RPMI8226 (cell line): ENCODE measurements at regions not wholly inside any gene's neighbourhood (a gene's known extent, or its start where the extent isn't known, plus 50 kb on each side); places are given as distances from the start of the nearest gene placed in this dataset.
"Not testable (repeated sequence)": the region's sequence is repeated elsewhere in the genome, so short reads cannot be mapped to it uniquely, and the experiment has no call there.

Source experiments
- DNase-seq: peaks from one replicate; pipeline ENCODE4 v3.0.0-alpha.2; 2015

DNA sequence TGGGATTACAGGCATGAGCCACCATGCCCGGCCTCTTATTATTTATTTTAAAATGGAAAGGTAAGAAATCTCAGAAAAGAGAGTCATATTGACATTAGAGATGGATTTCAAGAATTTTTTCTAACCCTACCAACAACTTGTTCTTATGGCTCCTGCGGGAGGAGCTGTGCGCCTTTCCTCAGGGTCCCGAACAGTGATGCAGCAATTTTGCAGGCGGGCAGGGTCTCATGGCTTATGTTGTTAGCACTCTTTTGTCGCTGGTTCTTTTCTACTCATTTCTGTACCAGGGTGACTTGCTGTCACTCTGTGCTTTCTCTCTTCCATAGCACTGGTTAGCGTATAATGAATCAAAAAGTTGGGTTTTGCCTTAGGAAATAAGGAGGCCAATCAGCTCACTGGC, 148.8 kb upstream of the DLGAP1 start:
- no peak for DNase-seq

DNA sequence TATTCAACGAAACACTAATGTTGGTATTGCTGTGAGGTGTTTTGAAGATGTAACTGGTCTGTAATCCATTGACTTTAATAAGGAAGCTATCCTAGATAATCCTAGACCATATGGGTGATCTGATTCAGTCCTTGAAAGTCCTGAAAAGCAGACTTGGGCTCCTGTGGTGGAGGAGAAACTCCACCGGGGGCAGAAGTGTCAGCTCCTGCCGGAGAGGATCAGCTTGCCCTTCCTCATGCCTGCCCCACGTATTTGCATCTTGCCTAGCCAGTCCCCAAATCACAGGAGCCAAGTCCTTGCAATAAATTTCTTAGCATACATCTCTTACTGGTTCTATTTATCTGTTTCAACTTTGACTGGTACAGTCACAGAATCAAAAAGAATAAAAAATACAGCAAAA, 144.2 kb upstream of the DLGAP1 start:
- DNase-seq, result no peak

DNA sequence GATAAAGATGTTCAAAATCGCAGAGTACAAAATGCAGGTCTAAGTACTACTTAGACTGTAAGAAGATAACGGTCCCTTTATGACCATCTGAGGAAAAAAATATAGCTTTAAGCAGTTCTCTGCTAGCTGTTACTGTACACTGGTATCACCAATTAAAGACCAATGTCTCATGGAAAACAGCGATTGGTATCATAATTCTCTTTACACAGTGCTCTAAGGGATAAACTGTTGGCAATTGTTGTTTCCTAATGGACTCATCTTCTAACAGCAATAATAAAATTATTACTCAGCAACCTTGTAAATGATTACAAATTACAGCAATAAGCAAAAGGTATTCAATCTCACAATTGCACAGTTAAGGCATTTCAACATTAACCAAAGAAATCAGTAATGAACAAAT, 142.2 kb upstream of the DLGAP1 start:
- no peak for DNase-seq

DNA sequence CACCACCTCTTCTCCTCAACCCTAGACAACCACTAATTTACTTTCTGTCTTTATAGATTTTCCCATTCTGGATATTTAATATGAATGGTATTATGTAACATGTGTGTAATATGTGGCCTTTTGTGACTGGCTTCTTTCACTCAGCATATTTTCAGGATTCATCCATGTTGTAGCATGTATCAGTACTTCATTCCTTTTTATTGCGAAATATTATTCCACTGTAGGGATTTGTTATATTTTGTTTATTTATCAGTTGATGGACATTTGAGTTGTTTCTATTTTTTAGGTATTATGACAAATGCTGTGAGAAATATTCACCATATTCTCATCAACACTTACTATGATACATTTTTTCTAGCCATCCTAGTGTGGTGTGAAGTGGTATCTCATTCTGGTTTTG, 138.8 kb upstream of the DLGAP1 start:
- DNase-seq, result no peak

DNA sequence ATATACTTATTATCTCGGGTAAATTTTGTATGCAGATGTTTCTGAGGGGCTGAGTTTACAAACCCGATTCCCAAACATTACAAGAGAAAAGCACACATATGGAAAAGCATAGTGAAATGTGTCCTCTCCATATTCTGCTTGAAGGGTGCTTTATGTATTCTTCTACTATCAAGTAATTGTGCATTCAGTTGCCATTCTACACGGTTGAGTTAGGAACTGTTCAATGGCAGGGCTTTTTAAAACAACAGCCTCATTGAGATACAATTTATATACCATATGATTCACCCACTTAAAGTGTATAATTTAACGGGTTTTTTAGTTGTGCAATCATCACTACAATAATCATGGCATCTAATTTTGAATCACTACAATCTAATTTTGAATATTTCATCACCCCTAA, 138.4 kb upstream of the DLGAP1 start:
- no peak for DNase-seq

DNA sequence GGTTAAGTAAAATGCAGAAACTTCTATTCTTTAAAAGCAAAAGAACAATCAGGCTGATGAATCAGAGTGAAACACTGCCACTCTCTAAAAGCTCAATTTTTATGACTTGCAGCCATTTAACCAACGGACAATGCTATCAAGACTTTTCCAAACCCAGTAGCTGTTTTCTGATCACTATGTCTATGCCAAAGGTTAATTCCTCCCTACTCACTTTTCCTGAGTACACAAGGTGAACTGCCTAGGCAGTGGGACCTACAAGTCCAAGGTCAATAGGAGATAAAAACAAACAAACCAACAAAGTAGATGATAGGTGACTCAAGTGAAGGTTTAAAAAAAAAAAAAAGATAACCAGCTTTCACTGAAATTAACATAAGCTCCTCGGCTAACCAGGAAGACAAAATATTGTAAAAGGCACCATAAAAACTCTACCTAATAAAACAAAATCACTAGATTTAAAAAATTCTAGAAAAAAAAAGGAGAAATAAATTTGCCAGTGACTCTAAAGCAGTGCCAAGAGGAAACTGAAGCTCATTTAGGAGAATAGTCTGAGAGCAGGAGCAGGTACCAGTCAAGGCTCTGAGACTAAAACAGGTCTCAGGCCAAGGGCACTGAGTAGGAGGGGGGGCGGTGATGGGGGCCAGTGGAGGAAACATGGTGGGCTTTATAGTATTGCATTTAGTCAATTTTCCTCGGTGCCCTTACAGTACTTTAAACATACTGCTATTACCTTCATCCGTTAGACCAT, 134.1 kb upstream of the DLGAP1 start:
- no peak for DNase-seq

DNA sequence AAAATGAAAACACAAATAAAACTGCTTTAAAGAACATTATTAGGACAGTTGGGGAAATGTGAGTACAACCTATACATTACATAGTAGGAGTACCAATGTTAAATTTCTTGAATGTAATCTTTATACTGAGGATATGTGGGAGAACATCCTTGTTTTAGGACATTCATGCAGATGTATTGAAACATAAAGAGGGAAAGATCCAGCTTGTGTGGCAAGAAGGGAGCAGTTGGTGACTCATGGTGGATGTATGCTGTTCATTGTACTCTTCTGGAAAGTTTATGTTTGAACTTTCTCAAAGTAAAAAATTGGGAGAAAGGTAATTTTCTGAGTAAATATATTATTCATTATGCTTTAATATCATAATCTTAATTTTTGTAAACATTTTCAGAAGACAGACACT, 132.1 kb upstream of the DLGAP1 start:
- no peak for DNase-seq

DNA sequence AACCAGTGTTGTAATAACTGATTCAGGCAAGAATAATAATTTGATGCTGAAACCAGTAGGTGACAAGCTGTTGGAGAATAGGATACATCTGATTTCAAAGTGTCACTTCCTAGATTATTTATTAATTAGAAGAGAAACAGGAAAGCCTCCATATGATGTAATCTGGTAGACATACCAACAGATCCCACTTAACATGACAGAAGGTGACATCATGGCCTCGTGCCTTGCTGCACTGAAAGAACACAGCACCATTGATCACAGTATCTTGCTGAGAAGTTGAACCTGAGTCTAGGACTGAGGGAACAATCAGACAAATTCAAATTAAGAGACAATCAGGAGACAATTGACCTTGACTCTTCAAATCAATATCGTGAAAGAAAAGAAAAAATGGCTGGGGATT, 131.6 kb upstream of the DLGAP1 start:
- DNase-seq, result no peak

DNA sequence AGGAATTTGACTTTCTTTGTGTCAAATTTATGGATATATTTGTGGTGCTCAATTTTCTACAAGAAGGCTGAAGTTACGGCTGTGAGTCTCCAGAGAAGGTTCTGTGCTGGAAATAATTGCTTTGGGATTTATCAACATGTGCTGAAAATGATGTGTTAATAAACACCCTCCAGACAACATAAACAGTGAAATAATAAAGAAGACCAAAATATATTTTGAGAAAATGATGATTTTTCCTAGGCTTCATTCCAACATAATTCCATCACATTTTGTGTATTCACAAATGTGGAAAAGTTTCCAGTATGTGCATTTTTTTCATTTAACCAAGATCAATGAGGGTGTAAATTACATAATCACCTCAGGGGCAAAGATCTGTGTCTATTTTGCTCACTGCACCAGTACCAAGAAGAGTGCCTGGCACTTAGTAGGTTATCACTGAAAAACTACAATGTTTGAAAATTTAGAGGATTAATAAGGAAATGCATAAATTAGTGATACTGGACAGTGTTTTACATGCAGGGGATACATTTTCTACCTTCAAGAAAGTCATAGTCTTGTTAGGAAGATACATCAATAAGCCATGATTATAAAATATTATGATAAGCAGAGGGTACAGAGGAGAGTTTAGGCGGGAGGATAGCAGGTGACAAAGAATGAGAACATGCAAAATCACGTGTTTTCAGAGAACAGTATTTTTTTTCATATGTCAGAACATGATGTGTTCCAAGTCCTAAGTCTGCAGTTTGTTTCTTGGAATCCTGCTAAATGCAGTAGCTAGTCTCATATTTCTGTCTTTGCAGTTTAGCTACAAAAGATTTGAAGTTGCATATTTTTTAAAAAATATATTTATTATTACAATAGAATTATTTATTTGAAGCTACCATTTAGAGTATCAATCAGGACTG, 127.6 kb upstream of the DLGAP1 start:
- no peak for DNase-seq

DNA sequence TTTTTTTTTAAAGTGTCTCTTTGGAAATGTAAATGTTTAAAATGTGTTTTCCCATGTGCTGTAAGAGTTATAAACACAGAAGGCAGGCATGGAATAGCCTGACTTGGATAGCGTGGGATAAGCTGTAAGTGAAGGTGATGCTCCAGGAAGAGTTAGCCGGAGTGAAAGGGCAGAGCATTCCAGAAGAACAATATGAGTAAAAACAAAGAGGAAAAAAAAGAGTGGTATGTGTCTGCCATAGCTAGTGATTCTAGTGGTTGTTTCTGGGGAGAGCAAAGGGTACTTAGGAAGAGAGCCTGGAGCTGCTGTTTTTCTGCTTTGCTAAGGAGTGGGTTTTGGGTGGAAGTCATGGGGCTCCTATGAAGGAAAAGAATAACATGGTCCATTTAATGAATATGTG, 126.9 kb upstream of the DLGAP1 start:
- no peak for DNase-seq

DNA sequence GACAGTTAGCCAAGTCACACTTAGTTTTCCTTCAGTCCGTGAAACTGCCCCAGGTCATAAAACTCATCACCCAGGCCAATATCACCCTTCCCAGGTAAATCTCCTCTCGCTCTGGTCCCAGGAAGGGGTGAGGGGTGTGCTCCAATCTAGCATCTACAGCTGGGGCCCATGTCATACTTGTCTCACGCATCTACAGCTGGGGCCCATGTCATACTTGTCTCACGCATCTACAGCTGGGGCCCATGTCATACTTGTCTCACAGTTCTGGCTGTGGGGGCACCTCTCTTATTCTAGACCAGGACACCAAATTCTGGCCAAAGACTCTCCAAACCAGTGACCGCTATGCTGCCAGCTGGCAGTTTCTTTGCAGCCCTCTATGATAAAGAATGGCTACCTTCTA, 123.3 kb upstream of the DLGAP1 start:
- no peak for DNase-seq

DNA sequence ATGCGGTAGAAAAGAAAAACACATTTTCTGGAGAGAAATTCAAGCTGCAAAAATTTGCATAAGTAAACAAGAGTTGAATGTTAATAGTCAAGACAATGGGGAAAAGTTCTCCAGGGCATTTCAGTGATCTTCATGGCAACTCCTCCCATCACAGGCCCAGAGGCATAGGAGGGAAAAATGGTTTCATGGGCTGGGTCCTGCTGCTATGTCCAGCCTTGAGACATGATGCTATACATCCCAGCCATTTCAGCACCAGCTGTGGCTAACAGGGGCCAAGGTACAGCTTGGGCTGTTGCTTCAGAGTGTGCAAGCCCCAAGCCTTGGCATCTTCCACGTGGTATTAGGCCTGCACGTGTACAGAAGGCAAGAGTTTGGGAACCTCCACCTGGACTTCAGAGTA, 118.6 kb upstream of the DLGAP1 start:
- DNase-seq, result no peak

DNA sequence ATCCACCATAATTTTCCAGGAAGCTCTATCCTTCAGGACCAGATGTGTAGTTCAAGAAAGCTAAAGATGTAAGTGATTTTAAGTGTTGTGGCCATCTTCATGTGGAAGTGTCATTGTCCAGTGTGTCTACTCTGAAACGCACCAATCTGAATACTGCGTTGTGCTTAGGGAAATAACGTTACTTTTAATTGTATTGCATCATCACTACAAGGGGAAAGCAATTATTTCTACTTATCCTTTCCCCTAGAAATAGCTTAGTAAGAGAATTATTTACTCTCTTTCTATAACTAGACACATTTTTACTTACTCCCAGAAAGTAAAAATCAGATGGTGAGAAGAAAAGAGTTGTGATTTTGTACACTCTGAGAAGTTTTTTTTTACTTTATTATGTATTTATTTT, 102.4 kb upstream of the DLGAP1 start:
- DNase-seq, result no peak

DNA sequence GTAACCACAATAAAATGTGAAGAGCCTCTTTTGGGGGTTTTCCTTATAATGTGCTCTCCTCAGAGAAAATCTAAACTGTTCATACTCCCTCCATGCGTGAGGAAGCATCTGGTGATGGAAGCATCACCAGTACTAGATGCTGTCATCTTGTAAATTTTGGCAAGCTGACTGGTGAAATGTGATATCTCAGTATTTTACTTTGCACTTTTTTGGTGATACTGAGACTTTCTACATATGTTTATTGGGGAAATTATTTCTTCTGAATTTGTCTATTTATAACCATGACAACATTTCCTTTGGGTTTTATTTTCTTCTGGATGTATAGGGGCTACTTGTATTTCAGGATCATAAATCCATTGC, 95.9 kb upstream of the DLGAP1 start:
- DNase-seq, result no peak

DNA sequence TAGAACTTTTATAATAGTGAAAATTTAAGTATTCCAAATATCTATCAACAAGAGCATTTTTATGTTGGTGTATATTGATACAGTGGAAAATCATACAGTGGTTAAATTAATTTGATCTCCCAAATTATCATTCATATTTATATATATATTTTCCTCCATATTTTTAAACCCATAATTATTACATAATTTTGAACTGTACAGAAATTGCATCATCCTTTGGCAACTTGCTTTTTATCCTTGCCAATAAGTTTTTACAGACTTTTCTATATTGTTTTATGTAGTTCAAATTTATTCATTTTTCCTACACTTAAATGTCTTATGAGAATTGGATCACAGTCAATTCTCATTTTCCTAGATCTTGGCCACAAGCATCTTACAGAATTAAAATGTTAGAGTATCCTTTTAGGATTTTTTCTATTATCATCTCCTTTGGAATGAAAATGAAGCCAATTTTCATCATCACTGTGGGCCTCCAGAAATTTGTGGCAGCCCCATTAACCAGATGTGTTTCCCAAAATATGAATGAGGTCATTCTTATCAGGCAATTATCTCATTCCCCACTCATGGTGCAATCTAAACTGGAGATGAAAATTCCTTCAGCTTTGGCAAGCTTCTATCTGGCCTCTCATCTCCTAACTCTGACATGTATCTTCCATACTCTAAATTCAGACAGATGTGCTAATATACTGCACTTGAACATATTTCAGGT, 94.2 kb upstream of the DLGAP1 start:
- no peak for DNase-seq

DNA sequence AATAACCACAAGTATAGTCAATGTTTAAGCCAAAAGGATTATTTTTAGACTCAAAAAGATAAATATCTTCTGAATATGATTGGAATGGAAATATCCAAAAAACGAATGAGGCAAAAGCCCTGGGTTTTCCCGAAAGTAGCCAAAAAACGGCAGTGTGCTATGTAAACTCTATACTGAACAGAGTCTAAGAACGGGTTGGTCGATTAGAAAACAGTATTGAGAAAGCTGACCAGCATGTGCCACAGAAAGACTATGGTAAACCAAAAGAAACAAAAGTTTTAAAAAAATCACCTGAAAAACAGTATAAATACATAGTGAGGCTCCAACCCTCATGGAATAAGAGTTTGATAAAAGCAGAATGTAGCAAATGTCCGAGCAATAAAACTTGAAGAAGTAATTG, 92.0 kb upstream of the DLGAP1 start:
- no peak for DNase-seq

DNA sequence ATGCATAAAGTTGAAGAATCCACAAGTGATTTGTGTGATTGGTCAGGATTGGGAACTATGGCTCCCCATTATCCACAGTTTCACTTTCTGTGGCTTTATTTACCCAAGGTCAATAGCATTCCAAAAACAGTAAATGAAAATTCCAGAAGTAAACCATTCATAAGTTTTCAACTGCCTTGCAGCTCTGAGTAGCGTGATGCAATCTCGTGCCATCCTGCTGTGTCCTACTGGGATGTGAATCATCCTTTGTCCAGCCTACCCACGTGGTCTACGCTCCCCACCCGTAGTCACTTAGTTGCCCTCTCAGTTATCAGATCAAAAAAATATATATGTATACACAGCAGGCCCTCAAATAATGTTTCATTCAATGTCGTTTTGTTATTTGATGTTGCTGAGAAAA, 89.0 kb upstream of the DLGAP1 start:
- no peak for DNase-seq

DNA sequence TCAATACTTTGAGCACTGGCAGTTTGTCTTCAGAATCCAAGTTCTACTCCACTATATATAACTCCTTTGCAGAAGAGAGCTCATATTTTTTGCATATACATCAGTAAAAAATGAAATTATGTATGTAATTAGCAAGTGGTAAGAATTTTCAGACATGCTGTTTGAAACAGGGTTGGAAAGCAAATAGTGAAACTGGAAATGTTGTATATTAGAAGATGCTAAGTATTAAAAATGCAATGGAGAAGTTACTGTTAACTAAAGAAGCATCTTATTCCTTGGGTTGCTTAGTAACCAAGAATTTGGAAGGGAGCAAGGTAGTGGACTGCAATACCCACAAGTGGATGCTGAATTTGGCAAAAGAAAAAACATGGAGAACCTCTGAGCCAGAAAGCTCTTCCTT, 88.6 kb upstream of the DLGAP1 start:
- DNase-seq, result no peak

DNA sequence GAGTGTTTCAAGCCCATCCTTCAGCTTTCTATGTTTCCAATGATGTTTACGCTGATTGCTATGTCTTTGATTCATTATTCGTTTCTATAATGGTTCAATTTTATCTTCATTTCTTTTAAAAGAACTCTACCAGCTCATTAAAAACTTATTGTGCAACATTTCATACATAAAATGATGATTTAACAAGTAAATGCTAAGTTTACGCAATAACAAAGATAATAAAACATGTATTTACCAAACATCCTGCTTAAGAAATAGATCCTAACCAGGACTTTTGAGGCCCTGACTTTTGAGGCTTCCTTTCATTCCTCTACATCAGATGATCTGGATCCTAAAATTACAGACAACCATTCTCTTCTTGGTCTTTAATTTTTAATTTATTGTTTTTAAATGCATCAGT, 86.5 kb upstream of the DLGAP1 start:
- no peak for DNase-seq

DNA sequence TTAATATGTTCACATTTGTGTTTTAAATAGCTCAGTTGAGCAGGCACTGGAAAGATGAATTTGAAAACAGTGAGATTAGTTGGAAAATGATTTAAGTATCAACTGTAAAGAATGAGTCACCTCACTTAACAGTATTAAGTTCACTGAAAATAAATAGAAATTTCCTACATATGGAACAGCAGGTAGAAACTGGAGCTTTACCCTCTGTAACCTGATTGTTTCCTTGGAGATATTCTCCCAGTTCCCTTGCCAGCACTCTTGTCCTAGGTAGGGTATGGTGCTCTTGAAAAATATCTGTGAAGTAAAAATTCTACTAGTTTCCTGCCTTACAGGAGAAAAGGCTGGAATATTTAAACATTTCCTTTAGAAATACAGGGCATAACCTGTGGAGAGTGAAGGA, 81.3 kb upstream of the DLGAP1 start:
- no peak for DNase-seq

DNA sequence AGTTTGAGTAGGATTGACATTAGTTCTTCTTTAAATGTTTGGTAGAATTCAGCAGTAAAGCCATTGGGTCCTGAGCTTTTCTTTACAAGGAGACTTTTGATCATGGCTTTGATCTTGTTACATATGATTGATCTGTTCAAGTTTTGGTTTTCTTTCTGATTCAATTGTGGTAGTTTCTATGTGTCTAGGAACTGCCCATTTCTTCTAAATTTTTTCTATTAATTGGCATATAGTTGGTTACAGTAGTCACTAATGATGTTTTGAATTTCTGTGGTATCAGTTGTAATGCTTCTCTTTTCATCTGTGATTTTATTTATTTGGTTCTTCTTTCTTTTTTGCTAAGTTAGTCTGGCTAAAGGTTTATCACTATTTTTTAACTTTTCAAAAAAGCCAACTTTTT, 73.3 kb upstream of the DLGAP1 start:
- no peak for DNase-seq

DNA sequence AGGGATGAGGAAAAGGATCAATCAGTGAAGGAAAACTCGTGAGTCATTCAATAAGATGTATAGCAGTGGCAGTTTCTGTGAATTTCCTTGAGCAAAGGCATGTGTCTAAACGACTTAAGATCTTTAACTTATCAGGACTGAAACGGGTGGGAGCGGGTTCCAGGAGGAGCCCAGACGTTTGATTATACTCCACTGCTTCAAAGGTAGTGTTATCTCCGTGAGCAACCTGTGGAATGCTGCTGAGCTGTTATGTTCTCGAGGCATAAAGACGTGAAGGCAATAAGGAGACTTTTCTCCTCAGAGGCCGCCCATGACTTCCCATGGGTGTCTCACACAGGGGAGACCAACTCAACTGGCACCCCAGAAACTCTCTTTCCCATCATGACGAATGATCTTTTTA, 72.7 kb upstream of the DLGAP1 start:
- DNase-seq, result not testable (repeated sequence)

DNA sequence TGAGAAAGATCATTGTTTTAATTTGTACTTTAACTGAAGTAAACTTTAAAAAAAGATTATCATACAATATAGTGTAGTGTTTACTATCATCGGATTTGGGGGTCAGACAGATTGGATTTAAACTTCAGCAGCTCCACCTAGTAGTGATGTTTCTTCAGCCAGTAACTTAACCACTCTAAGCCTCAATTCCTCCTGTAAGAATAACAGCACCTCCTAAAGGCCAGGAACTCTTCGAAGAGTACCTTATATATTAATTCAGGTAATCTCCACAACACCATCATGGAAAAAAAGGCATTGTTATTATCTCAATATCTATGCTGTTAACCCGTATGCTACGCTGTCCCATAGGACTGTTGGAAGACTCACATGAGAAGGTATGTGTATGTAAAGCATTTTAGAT, 69.0 kb upstream of the DLGAP1 start:
- no peak for DNase-seq

DNA sequence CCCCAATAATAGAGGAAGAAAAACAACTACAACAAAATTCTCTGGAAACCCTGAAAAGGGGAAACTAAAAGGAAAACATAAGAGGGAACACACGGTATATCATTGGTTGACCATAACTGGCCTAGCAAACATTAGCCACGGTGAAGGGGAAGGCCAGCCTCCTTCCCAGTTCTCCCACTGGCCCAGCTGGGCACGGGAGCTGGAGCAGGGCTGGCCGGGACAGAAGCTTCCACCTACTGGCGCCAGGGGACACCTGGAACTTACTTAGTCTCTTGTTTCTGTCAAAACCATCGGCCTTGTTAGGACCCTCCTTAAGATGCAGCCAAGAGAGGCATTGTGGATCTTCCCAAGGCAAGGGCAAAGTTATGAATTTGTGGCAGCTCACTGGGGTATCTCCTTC, 56.1 kb upstream of the DLGAP1 start:
- DNase-seq, result no peak
